Fibroblast of pulmonary artery (primary cell): ENCODE measurements at regions not wholly inside any gene's neighbourhood (a gene's known extent, or its start where the extent isn't known, plus 50 kb on each side); places are given as distances from the start of the nearest gene placed in this dataset.
"Not testable (repeated sequence)": the region's sequence is repeated elsewhere in the genome, so short reads cannot be mapped to it uniquely, and the experiment has no call there.

Experiments used
- DNase-seq: peaks from one replicate; pipeline ENCODE4 v3.0.0-alpha.2; 2010; ENCODE audit warnings: low read depth
- H3K4me3 ChIP-seq: replicated peaks from 2 replicates; pipeline ENCODE4 v1.5.1; 2011; ENCODE audit warnings: low read depth, mild to moderate bottlenecking, control low read depth, low read length, moderate library complexity
- CTCF ChIP-seq: IDR thresholded peaks from 2 replicates; pipeline ENCODE4 v1.5.1; 2011; ENCODE audit warnings: mild to moderate bottlenecking, control low read depth, low read length, inconsistent platforms; ENCODE audit errors: missing control alignments

- H3K4me3 ChIP-seq: no peak overlapping the region
- TF ChIP-seq CTCF: no peak
- no peak for DNase-seq
These were observed 723.7 kb downstream of the COL12A1 start for GRCh38 chr6:74482180-74482579.

- DNase-seq: no peak
These were observed 725.3 kb downstream of the COL12A1 start for GRCh38 chr6:74480561-74480960.

DNA sequence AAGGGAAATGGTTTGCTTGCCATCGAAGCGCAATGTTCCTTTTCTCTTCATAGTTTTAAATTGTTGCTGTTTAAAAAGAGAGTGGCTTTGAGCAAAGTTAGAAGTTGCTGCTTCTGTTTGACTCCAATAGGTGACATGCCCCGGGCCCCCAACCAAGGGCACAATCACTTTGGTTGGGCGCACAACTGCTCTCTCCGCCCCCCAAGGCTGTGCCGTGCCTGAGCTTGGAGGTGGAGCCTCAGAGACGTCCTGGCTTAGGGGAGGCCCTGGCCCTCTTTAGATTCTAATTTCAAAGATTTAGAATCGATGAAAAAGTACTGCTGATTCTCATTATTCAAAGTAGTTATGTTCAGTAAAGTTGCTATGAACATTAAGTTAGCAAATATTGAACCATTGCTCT, 725.9 kb downstream of the COL12A1 start:
- H3K4me3 ChIP-seq: no peak overlapping the region
- no peak for TF ChIP-seq CTCF
- no peak for DNase-seq

More at GRCh38 chr6:74480561-74480960, 725.3 kb downstream of the COL12A1 start:
- TF ChIP-seq CTCF: no peak
- H3K4me3 ChIP-seq: no peak overlapping the region

DNA sequence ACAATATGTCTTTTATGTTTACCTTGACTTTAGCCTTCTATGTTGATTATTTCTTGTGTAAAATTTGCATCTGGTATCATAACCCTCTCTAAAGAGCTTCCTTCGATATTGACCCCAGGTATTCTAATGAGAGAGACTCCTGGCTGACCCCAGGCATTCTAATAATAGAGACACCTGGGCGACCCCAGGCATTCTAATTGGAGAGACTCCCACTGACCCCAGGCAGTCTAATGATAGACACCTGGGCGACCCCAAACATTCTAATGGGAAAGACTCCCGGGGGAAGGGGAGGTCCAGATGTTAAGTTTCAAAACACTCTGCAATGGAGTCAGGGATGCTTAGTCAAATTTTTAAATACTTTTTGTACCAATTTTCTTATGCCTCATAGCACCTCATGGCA, 726.4 kb downstream of the COL12A1 start:
- DNase-seq: no peak
- no peak overlapping the region for H3K4me3 ChIP-seq
- TF ChIP-seq CTCF: no peak

DNA sequence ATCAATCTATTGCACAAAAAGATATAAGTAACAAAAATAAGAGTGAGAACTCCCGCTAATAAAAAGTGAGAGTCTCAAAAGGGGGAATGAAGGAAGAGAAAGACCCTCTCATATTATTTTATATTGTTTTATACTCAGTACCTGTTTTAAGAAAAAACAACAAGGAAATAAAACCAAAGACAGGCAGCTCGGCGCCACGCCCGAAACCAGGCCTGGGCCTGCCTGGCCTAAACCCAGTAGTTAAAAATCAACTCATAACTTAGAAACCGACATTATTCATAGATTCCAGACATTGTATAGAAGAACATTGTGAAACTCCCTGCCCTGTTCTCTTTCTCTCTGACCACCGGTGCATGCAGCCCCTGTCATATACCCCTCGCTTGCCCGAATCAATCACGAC, 731.8 kb downstream of the COL12A1 start:
- H3K4me3 ChIP-seq, DNase-seq: not testable (repeated sequence)

DNA sequence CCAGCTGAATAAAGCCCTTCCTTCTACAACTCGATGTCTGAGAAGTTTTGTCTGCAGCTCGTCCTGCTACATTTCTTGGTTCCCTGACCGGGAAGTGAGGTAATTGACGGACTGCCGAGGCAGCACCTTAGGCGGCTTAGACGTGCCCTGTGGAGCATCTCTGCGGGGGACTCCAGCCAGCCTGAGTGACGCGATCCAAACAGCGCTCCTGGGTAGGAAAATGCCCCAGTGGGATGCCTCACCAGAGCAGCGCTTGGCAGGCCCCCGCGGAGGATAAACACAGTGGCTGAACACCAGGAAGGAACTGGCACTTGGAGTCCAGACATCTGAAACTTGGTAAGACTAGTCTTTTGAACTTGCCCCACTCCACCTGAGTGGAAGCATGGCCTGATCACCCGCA, 737.3 kb downstream of the COL12A1 start:
- H3K4me3 ChIP-seq, DNase-seq: not testable (repeated sequence)

- no peak for DNase-seq
- no peak for TF ChIP-seq CTCF
These were observed 738.2 kb downstream of the COL12A1 start for GRCh38 chr6:74467533-74468215.

DNA sequence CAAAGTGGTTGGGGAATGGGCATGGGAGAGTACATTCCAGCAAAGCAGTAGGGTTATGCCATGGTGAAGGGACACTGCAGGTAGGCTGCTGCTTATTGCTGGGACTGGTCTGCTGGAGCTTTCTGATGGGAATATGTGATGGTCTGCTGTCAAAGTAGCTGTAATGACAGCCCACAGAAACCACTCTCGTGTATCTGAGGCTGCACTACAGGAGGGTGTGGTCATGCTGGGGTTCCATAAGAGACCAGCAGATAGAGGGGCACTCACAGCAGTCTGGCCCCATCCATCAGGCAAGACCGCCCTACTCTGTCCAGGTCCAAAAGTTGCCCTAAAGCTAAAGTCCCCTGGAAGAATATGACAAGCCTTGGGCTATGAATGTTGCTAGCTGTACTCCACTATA, 739.3 kb downstream of the COL12A1 start:
- no peak for DNase-seq
- no peak overlapping the region for H3K4me3 ChIP-seq
- TF ChIP-seq CTCF: no peak

More at GRCh38 chr6:74467533-74468215, 738.2 kb downstream of the COL12A1 start:
- H3K4me3 ChIP-seq: no peak overlapping the region
